NCI-H2196 (cell line): ENCODE measurements at regions not wholly inside any gene's neighbourhood (a gene's known extent, or its start where the extent isn't known, plus 50 kb on each side); places are given as distances from the start of the nearest gene placed in this dataset.

Experiments used
- DNase-seq: peaks from one replicate; lab custom pipeline; 2025; ENCODE audit not compliant: unreplicated experiment; lab: John Stamatoyannopoulos, UW

GRCh38 chr4:31051565-31051964, 331.4 kb downstream of the PCDH7 start:
- no peak for DNase-seq

GRCh38 chr4:31052519-31052918, 332.4 kb downstream of the PCDH7 start:
- DNase-seq, result no peak

- DNase-seq, result no peak
These were observed 333.3 kb downstream of the PCDH7 start for GRCh38 chr4:31053451-31053850.

GRCh38 chr4:31054295-31054694, 334.1 kb downstream of the PCDH7 start:
- no peak for DNase-seq

- no peak for DNase-seq
These were observed 338.5 kb downstream of the PCDH7 start for GRCh38 chr4:31058656-31059055.

- DNase-seq, result no peak
These were observed 339.8 kb downstream of the PCDH7 start for GRCh38 chr4:31059753-31060522.

- DNase-seq, result no peak
These were observed 344.9 kb downstream of the PCDH7 start for GRCh38 chr4:31065086-31065485.

GRCh38 chr4:31068257-31069075, 348.3 kb downstream of the PCDH7 start:
- DNase-seq, result no peak

- DNase-seq, result no peak
These were observed 349.0 kb downstream of the PCDH7 start for GRCh38 chr4:31069151-31069550.

- DNase-seq, result no peak
These were observed 351.6 kb downstream of the PCDH7 start for GRCh38 chr4:31071508-31072486.

- no peak for DNase-seq
These were observed 355.8 kb downstream of the PCDH7 start for GRCh38 chr4:31075969-31076368.

GRCh38 chr4:31078661-31079060, 358.5 kb downstream of the PCDH7 start:
- no peak for DNase-seq

- no peak for DNase-seq
These were observed 360.7 kb downstream of the PCDH7 start for GRCh38 chr4:31080887-31081286.

- no peak for DNase-seq
These were observed 361.2 kb downstream of the PCDH7 start for GRCh38 chr4:31081366-31081765.

GRCh38 chr4:31083456-31083855, 363.3 kb downstream of the PCDH7 start:
- DNase-seq, result no peak

- DNase-seq, result no peak
These were observed 364.7 kb downstream of the PCDH7 start for GRCh38 chr4:31084806-31085416.

- DNase-seq, result no peak
These were observed 365.5 kb downstream of the PCDH7 start for GRCh38 chr4:31085689-31086088.

GRCh38 chr4:31086756-31087330, 366.7 kb downstream of the PCDH7 start:
- DNase-seq, result no peak

GRCh38 chr4:31088600-31089230, 368.5 kb downstream of the PCDH7 start:
- no peak for DNase-seq

- peak; percentile 81 for DNase-seq
These were observed 369.6 kb downstream of the PCDH7 start for GRCh38 chr4:31089815-31090214.
